HPDE6-E6E7 (cell line): ENCODE measurements at regions not wholly inside any gene's neighbourhood (a gene's known extent, or its start where the extent isn't known, plus 50 kb on each side); places are given as distances from the start of the nearest gene placed in this dataset.
"Not testable (repeated sequence)": the region's sequence is repeated elsewhere in the genome, so short reads cannot be mapped to it uniquely, and the experiment has no call there.

Experiments
- DNase-seq: peaks from one replicate; pipeline ENCODE4 v3.0.0; 2011; ENCODE audit warnings: missing footprints; ENCODE audit errors: extremely low spot score

- no peak for DNase-seq
These were observed 222.4 kb upstream of the IRX4 start for GRCh38 chr5:2105141-2105540.

- no peak for DNase-seq
These were observed 221.2 kb upstream of the IRX4 start for GRCh38 chr5:2103940-2104339.

DNA sequence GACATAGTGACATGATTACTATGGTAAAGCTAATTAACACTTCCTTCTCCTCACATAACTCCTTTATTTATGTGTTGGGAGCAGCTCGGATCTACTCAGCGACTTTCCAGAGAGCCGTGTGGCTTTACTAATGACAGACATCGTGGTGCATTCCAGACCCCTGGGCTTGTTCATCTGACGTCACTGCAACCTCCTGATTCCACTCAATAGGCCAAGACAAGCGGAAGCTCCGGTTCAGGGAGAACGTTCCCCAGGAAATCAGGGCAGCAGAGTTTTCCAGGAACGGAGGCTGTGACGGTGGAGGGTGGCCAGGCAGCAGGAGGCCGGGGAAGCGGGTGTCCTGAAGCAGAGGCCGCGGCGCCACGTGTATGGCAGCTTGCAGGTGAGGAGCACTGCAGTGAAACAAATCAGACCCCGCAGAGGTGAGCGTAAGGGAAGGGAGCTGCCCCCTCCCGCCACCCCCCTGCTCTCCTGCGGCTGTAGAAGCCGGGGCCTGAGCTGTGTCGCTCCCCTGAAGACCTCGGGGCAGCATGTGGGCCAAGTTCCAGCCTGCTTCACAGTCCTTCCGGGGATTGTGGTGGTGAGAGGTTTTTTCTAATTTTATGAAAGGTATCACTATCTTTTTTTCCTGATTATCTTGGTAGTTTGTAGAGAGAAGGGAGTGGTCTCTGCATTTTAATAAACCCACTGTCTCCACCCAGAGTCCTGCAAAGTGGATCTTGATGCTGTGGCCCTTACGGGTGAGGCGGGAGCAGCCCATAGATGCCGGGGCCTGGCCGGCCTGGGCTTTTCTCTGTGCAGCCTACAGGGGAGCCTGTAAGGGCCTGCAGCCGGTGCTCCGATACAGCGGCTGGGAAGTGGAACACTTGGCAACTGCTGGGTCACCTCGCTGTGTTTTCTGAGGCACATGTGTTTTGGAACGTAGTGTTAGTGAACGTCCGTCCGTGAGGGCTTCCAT, 220.4 kb upstream of the IRX4 start:
- DNase-seq: no peak

DNA sequence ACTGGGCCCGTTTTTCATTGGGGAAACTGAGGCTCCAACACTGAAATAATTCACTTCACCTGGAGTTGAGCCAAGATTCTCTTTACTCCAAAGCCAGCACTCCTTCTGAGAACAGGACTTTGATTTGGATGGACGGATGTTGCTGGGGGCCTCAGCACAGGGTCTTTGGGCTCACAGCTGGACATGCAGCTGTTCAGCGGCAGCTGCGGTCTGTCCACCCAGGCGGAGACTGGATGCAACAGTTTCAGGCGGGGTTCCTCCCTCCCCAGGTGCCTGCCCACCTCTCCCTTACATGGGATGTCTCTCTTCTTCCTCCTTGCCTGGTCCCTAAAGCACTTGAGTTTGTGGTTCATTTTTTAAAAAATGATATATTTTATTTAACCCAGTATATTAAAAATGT, 219.0 kb upstream of the IRX4 start:
- DNase-seq: no peak

- no peak for DNase-seq
These were observed 214.3 kb upstream of the IRX4 start for GRCh38 chr5:2096887-2097505.

DNA sequence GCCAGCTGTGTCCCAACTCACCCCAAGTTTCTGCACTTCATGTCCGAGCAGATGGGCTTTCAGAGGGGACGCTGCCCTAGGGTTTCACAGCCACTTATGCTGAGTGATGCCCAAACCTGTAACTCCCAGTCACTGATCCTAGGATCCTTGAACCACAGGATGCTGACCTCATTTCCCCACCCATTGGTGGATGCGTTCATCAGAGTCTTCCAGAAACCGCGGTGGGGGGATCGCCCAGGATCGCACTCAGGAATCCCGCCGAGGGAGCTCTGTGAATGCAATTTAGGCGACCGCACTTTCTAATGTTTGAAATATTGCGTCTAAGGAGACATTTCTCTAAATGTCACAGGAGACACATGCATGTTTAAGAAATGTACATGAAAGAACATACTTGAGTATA, 212.3 kb upstream of the IRX4 start:
- no peak for DNase-seq

GRCh38 chr5:2094616-2094995, 211.9 kb upstream of the IRX4 start:
- no peak for DNase-seq

GRCh38 chr5:2093859-2094615, 211.3 kb upstream of the IRX4 start:
- no peak for DNase-seq

DNA sequence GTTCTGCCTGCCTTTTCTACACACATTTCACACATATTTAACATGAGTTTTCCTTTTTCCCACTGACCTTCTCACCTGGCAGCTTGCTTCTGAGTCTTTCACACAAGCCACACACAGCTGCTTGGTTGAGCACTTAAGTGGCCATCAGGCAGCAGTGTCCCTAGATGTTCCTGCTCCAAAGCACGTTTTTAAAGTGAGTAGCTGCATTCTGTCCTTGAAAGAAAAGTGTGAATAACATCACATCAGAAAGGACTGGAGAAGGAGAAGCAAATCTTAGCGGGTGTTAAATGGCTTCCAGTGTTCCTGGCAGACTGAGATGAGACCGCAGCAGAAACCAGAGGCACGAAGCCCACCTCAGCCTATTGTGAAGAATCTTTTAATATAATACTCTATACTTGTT, 209.2 kb upstream of the IRX4 start:
- no peak for DNase-seq

GRCh38 chr5:2087980-2088379, 205.3 kb upstream of the IRX4 start:
- DNase-seq: no peak

GRCh38 chr5:2075365-2075764, 192.6 kb upstream of the IRX4 start:
- no peak for DNase-seq

GRCh38 chr5:2071562-2071961, 188.8 kb upstream of the IRX4 start:
- DNase-seq: no peak

GRCh38 chr5:2070787-2071186, 188.1 kb upstream of the IRX4 start:
- not testable (repeated sequence) for DNase-seq

DNA sequence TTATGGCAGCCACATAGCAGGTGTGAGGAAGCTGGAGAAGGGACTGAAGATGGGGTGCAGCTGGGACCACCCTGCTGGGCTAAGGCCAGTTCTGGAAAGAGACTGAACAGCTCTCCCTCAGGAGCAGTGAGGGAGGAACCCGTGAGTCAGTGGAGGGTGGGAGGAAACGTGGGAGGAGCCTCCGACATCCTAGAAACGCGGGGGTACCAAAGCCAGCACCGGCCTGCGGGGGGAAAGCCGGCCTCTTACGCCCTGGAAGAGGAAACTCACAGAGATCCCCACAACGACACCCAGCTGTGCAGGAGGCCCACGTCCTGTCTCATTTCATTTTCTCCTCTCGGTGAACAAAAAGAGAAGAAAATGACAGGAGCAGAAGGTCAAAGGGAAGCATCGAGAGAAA, 185.8 kb upstream of the IRX4 start:
- no peak for DNase-seq

- no peak for DNase-seq
These were observed 183.6 kb upstream of the IRX4 start for GRCh38 chr5:2066373-2066772.

DNA sequence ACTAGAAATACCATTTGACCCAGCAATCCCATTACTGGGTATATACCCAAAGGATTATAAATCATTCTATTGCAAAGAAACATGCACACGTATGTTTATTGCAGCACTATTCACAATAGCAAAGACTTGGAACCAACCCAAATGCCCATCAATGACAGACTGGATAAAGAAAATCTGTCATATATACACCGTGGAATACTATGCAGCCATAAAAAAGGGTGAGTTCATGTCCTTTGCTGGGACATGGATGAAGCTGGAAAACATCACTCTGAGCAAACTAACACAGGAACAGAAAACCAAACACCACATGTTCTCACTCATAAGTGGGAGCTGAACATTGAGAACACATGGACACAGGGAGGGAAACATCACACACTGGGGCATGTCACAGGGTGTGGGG, 180.7 kb upstream of the IRX4 start:
- DNase-seq: not testable (repeated sequence)

DNA sequence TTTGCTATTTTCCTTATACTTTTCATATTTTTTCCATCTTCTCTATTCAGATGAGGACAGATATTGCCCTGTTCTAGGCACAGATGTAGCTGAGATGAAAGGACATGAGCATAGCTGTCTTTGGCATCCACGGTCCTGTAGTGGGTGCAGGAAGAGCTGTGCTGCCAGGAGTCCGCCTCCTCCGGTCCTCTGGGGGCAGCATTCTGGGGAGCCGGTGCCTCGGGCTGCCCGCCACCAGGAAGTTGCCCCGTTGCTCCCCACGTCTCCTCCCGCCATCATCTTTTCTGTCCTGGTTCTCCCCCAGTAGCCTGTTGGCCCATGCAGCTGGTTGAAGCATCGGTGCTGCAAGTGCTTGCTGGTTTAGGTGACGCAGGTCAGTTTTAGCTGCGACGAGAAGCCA, 170.0 kb upstream of the IRX4 start:
- no peak for DNase-seq

DNA sequence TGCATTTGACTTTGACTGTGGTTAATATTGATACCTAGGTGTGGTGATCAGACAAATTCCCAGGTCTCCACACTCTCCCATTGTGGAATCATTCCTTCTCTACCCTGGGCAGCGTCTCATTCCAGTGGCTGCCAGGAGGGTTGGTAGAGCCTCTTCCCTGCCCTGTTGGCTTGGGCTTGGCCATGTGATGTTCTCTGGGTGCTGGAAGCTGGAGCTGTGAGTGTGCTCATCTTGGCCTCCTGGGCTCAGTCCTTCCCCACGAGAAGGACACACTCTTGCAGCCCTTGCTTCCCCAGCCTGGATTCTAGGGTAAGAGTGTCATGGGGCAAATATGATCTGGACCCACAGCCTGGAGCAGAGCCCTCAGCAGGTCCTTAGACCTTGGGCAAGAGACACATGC, 167.2 kb upstream of the IRX4 start:
- no peak for DNase-seq

DNA sequence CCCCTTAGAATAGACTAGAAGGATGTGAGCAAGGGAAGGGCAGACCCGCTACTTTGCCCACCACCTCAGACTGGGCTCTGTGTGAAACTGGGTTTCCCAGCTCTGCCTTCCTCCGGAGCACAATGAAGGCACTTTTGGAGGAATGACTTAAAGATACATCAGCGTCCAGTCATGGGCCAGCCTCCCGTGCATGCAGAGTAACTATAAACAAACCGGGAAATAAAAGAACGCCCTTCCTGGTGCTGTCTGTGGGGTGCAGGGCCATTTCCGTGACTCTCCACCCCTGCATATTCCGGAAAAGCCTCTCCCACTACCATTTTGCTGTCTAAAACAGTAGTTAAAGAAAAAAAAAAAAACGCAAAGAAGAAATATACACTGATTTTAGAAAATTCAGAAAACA, 165.9 kb upstream of the IRX4 start:
- DNase-seq: no peak

GRCh38 chr5:2047341-2047927, 164.7 kb upstream of the IRX4 start:
- no peak for DNase-seq

DNA sequence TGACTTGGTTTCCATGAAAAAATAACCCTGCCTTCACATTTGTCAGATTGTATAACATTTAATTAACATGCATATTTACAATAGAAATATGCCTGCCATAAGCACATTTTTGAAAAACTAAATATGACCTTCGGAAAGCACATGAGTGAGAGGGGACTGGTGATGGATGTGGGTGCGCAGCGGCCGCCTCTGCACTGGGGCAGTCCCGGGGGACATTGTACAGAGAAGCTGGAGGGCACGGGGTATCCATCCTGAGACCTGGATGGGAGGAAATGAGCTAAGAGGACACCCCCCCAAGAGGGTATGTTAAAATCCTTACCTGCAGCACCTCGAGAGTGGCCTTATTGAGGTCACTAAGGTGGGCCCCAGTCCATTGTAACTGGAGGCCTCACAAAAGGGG, 161.3 kb upstream of the IRX4 start:
- no peak for DNase-seq

DNA sequence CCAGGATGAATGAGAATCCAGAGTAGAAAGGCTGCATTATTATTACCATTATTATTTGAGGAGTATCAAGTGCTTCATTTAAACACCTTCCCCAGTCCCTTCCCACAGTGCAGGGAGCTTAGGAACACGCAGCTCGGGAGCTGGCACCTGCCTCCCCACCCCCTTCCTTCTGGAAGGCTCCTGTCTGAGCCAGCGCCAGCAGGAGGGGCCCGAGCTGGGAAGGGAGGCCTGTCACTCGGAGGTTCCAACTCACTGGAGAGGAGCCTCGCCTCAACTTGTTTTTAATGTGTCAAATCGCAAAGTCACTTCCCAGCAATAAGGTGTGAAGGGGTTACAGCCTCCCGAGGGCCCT, 156.4 kb upstream of the IRX4 start:
- DNase-seq: no peak
